Activated T-cell treated with anti-CD3 and anti-CD28 coated beads, Interleukin-2, amount 50 U/mL, for 1 hour (primary cell): ENCODE measurements at regions not wholly inside any gene's neighbourhood (a gene's known extent, or its start where the extent isn't known, plus 50 kb on each side); places are given as distances from the start of the nearest gene placed in this dataset.

ENCODE experiments used
- DNase-seq: peaks from one replicate; pipeline ENCODE4 v3.0.0-alpha.2; 2020

DNA sequence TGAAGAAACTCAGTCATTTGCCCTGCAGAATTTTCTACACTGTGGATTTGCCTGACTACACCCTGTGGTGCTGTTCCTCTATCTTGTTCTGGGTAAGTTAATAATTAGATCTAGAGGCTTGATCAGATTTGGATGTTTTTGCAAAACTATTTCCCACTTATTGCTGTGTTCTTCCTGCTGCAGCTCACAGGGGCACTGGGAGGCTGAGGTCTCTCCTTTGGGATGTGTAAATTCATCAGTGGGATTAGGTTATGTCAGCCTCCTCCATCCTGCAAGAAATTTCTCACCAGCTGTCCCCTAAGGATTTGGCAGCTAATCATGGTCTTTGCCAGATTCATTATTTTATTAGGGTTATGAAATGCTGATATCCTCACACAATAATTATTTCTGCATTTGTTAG lies 148.1 kb upstream of the ZNF32 start:
- no peak for DNase-seq

DNA sequence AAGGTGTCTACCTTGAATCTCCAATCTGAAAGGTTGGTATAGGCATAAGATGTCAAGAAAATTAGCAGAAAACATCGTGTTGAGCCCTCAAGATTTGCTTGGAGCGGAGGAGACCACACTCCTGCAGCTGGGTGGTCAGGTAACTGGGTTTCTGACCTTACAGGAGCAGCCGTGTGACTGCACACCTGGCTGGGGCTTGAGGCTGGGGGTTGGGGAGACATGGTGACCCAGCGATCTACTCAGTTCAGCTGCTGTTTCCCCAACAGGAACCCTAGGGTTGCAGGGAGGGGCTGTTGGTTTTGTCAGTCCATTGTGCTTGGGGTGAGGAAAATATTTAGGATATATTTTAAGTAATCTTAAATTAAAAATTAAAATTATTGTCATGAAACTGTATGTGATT lies 147.0 kb upstream of the ZNF32 start:
- DNase-seq, result no peak

DNA sequence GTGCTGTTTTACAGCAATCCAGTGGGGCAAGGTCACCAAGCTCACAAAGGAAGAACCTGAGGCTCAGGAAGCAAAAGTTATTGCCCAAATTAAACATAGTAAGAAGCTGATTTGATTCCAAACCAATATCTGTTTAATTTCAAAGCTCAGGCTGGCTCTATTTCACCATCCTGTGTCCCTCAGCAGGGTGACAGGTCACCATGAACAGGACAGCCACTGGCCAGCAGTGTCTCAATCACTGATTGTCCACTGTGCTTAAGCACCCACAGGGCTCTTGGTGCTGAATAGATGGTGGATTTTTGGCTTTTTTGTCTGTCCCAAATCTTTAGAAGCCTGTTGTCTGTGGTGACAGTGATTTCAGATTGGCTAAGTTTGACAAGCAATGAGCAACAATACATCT lies 146.4 kb upstream of the ZNF32 start:
- no peak for DNase-seq

DNA sequence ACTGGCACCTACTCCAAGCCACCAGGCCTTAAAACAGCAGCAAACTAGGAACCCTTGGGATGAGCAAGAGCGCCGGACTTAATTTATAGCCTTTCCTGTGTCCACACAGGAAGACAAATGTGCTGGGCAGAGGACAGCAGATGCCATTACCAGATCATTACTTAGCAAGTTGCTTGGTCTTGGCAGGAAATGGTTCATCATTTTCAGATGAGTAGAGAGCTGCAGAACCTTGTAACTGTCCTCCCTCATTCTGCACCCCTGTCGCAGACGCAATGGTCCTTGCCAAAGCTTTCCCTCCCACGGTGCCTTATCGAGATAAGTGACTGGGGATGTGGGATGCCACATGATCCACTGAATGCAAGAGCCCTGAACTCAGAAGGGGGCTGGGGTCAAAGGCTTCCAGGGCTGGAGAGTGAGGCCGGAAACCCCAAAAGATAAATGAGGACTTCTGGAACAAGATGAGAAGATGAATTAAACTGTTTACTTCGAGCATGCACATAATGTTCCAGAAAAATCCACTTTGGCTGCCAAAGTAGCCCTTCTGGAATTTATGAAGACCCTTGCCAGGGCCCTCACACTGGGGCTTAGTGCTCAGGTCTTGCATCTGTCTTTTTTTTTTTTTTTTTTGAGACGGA lies 145.6 kb upstream of the ZNF32 start:
- no peak for DNase-seq

DNA sequence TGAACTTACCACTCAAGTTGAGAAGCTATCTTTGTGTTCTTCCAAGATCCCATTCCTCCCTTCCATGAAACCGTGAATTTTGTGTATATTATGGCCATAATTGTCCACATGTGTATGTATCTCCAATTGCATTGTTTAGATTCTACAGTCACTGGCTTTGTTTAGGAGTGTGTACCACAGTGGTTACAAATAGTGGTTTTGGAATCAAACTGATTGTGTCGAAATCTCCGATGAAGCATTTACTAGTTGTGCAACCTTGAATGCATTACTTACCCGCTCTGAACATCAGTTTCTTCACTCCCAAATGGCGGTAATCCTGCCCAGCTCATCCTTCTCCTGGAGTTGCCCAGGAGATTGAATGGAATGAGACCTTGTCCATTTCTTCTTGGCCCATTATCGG lies 145.0 kb upstream of the ZNF32 start:
- no peak for DNase-seq

DNA sequence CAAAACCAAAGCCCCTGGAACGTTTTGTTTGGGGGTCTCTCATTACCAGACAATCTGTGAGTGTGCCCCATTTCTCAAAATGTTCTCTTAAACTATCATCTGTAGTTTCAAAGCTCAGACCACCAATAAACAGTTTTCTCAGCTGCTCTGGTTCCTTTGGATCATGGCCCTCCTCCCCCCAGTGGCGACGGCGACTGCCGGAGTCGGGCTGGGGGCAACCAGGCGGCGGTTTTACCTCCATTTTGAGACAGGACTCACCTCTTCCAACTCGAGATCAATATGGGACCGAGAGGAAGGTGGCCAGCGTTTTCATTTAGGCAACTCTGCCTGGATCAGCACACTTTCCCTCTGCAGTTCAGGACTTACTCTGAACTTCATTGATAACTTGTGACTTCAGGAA lies 141.5 kb upstream of the ZNF32 start:
- DNase-seq, result no peak

DNA sequence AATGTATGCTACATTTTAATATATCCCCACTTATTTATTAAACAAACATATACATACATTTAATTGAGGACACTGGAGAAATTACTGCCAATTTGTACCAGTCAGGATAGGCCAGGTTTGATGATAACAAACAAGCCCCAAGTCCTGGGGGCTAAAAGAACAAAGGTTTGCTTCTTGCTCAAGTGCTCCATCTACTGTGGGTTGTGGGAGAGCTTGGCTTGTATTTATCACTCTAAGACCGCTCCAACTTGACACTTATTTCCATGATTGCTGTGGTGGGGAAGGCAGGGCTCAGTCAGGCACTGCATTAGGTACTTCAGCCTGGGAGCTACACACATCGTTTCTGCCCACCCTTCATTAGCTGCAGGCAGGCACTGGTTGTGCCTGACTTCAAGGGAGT lies 136.6 kb upstream of the ZNF32 start:
- DNase-seq, result no peak

DNA sequence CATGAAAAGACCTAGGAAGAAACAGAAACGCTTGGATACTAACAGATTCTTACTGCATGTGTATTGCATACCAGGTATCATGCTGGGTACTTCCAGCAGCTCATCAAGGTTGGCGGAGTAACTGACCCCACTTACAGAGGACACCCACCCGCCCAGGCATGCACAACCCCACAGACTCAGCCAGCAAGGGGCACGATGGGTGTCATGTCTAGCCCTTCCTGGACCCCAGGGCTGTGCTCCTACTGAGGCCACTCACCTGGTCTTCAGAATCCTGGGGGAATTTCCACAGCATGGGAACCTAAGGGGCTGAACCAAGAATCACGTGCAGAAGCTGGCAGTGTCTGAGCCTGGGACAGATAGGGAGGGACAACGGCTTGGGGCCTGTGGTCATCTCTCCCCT lies 134.1 kb upstream of the ZNF32 start:
- no peak for DNase-seq

DNA sequence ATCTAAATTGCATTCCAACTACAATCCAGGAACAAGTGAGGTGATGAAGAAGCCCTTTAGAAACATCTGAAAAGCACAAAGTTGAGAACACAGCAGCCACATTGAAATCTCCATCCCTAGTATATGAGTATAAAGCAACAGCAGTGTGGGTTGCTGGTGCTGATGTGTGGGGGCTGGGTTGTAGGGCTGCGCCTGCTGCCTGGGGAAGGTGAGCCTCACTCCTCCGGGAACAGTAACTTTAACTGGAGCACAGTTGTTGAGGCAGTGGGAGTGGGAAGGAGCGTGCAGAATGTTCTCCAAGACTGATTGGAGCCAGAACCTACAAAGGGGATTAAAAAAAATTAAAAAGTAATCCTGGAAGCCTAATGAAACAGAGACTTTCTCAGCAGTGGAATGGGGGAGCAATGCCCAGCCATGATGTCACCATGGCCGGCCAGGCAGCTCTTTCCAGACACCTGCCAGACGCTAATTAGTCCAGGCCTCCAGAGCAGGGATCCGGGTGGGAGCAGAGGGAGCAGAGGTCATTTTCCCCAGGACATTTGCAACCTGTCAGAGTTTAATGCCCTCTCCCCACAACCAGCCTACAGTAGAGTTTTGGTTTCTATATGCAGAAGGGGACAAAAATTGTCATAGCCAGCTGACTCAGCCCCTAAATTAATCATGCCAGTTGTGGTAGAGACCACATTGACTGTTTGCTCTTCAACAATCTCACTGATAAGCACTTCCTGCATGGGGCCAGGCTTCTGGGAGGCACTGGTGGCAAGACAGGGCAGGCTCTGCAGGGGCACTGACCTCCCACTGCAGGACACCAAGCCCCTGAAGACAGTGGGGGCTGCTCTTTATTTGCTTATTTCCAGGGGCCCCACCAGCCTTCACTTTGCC lies 133.0 kb upstream of the ZNF32 start:
- no peak for DNase-seq

DNA sequence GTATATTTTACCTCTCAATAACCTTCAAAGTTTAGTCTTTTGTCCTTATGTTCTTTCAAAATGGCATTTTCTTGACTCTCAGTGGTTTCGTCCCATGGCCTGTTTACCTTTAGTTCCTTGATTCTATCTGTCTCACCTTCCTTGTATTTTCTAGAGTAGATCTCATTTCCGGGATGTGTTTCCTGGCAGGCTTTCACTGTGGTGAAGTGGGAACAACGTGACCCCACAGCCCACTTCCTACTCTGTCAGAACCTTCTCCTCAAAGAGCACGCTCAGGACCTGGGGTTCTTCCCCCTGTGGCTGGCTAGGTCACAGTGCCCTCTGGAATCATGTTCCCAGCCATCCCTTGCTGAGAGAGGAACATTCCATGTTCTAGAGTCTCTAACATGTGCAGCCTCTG lies 129.9 kb upstream of the ZNF32 start:
- DNase-seq, result no peak

DNA sequence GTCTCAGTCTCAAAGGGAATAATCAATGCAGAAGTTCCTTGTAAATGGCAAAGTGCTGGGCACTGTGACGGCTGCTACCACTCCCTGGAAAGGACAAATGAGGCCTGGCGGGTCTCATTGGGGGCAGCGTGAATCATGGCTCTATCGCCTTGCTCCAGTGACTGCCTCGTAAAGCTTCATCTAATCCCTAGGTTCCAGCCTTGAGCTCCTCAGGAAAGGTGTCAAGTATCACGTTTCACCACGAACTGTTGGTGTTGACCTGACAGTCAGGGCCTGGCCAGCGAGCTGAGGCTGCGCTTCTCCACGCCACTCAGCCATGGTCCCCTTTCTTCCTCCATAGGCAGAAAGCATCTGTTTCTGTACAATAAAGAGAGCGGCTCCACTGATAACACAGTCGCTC lies 126.7 kb upstream of the ZNF32 start:
- no peak for DNase-seq

DNA sequence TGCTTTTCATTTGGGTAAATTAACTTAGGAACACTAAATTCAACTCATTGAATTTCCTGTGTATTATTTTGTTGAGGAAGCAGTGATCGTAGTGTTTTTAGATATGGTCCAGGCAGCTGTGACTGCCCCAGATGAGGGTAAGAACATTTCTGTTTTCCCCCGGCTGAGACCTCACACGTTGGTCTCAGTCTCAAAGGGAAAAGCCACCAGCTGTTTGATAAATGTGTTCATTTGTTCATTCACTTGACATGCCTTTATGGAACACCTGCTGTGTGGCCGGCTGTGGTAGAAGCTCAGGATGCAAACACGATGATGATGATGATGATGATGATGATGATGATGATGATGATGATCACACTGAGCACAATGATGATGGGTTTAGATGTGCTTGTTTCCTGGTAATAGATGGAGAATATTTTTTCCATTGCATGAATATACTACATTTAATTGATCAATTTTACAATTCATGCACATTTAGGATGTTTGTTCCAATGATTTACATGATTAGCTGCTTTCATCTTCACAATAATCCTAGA lies 125.6 kb upstream of the ZNF32 start:
- no peak for DNase-seq

DNA sequence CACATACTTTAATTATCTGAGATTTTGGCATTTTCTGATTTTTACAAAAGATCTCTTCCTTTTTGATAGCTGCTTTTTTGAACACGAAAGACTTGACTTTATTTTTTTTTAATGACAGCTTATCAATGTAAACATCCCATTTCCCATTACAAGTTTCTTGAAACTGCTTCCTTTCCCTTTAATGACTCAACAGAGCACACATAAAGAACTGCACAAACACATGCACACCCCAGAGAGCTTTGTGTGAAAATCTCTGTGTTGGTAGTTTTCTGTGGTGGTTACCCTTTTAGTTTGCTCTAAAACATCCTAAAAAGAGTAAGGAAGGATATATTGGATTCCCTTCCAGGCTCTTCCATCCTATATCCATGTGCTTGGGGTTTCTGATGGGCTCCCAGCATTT lies 125.1 kb upstream of the ZNF32 start:
- DNase-seq, result no peak

DNA sequence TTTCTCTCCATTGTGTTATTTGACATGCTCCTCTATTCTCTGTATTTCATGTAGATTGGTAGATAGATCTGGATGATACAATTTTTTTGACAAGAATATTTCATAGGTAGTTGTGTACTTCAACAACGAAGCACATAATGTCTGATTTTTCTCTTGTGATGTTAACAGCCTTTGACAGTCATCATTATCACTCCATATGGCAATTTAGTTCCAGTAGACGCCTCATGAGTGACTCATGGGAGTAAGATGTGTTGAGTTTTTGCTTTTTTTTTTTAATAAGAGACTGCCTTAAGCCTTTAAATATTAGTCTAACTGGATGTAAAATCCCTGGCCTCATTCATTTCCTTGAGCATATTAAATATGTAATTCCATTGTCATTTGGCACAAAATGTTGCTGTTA lies 123.5 kb upstream of the ZNF32 start:
- no peak for DNase-seq

DNA sequence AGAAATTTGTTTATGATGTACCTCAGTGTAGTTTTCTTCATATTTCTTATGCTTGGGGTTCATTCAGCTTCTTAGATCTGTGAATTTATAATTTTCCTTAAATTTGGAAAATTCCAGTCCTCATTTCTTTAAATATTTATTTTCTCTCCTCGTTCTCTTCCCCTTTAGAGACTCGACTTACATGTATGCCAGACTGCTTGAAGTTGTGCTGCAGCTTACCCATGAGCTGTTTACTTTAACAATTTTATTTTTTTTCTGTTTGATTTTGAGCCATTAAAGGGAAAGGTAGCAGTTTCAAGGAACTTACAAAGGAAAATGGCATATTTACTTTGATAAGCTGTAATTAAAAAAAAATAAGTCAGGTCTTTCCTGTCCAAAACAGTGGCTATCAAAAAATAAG lies 123.0 kb upstream of the ZNF32 start:
- DNase-seq, result no peak

DNA sequence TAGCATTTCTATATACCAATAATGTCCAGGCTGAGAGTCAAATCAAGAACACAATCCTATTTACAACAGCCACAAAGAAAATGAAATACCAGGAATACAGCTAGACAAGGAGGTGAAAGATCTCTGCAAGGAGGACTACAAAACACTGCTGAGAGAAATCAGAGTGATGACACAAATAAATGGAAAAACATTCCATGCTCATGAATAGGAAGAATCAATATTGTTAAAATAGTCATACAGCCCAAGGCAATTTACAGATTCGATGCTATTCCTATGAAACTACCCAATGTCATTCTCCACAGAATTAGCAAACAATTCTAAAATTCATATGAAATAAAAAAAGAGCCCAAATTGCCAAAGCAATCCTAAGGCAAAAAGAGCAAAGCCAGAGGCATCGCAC lies 116.8 kb upstream of the ZNF32 start:
- DNase-seq, result no peak

DNA sequence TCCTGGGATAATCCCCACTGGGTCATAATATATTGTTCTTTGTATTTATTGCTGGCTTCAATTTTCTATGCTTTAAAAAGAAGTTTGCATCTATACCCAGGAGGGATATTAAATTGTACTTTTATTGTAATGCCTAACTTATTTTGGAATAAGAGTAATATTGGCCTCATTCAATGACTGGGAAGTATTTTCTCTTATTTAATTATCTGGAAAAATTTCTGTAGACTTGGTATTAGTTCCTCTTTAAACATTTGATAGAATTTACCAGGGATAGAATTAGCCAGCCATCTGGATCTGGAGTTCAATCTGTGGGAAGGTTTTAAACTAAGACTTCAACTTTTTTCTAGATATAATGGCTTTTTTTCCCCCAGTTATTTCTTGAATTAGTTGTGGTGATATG lies 115.2 kb upstream of the ZNF32 start:
- no peak for DNase-seq

DNA sequence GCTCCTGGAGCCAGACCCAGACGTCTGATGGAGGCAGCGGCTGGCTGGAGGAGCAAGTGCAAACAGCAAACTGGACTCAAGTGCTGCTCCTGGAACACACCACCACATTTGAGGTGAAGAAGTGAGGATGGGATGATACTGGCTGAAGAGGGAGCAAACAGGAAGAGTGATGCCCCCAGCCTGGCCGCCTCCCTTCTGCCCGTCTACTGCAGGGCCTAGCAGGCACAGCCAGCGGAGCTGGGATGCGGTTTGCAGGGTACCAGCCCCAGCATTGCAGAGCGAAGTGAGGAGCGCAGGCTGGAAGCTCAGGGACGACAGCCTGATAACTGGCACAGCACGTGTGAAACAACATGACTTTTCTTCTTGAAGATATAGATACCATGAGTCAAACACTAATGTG lies 111.8 kb upstream of the ZNF32 start:
- no peak for DNase-seq

DNA sequence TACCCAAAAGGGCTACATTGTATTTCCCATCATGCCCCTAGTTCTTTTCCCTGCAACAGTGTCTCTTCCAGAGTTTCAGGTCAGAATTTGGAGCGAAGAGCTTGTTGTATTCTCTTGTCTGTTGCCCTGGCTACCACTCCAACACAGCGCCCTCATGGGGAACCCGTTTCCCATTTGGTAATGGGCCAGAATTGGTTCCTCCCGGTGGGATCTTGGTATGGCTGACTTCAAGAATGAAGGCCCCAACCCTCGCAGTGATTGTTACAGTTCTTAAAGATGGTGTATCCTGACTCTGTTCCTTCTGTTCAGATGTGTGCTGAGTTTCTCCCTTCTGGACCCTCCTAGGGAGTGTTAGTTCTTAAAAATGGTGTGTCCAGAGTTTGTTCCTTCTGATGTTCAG lies 110.5 kb upstream of the ZNF32 start:
- DNase-seq, result no peak

DNA sequence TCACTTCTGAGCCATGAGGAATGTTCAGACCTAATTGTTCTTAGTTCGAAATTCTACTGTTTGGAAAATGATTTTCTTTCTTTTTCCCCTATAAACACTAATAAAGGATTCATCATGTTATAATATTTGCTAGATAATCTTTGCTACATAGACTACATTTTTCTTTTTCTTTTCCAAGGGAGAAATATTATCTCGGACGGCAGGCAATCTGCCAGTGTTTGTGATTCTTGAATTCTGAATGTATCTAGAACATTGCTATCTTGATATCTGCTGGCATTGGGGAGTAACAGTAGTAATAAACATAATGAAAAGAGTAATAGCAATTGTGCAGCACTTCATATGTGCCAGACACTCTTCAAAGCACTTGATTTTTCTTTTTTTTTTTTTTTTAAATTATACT lies 107.7 kb upstream of the ZNF32 start:
- no peak for DNase-seq

DNA sequence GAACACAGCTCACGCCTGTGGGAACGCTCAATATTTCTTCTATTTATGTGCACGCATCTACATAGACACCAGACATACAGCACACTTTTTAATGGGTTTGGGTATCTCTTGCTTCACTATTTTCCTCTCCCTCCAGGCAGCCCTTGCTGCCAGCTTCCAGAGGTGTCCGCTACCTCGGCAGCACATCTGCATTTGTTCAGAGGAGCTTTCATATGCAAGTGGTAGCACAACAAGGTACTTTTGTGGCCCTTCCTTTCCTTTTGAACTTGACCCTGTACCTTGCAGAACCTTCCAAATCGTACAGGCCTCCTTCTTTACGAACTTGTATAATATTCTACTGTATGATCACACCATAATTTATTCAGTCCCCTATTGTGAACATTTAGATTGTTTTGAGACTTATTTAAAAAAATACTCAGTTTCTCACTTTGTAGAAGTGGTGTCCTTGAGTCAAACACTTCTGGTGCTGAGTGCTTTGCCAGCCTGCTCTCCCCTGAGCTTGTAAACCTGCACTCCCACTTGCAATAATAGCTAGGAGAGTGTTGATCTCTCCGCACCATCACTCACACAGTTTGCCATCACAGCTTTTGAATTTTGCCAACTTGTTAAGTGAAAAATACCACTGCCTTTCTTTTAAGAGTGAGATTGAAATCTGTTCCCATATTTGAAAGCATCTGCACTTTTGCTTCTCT lies 106.0 kb upstream of the ZNF32 start:
- no peak for DNase-seq

DNA sequence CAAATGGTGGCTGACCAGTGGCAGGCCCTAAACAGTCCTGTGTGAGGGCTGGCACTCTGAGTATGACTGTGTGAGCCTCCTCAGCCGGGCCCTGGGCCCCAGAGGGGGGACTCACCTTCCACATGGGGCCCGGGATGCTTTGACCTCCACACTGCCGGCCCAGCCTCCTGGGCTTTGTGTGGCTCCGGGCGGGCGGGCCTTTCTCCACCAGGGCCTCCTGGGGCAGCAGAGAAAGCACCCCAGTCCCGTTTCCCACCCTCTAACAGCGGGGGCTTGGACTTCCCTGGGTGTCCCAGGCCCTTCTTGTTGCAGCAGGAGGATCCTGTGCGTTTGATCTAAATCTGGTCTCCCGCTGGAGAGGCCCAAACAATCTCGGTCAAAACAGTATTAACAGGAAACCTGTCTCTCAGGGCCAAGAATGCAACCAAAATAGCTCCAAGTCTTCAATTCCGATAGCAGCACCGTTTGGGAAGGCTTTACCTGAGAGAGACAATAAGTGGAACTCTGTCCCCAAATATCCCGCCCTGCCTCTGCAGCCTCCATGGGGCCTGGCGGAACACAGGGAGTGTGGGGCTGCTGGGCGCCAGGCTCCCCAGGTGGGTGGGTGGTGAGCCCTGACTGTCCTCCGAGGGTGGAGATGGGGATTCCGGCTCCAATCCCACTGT lies 104.8 kb upstream of the ZNF32 start:
- DNase-seq, result no peak

DNA sequence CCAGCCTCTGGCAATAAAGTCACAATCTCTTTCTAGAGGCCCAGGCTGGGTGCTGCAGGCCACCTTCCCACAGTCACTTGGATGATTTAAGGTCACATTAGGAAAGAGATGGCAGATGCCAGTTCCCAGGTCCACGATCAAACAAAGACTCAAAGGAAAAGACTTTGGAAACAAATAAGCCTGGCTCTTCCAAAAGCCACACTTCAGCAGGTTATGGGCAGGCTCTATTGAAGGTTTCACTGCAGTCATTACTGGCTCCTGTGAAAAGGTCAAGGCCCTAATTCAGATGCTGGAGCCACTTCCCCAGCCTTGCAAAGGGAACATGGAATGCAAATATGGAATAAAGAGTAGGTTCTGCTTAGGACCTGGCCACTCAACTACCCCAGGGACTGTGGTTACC lies 104.0 kb upstream of the ZNF32 start:
- no peak for DNase-seq
